HL-60 (cell line): ENCODE measurements at regions not wholly inside any gene's neighbourhood (a gene's known extent, or its start where the extent isn't known, plus 50 kb on each side); places are given as distances from the start of the nearest gene placed in this dataset.

Experiments used
- CTCF ChIP-seq: IDR thresholded peaks from one replicate; pipeline ENCODE4 v1.5.1; 2011; ENCODE audit warnings: low read length, control low read depth, inconsistent platforms; ENCODE audit not compliant: insufficient read depth
- GABPA ChIP-seq: IDR thresholded peaks from 2 replicates; pipeline ENCODE4 v1.6.1; 2012; ENCODE audit warnings: low read depth
- POLR2AphosphoS5 ChIP-seq: IDR thresholded peaks from 2 replicates; pipeline ENCODE4 v1.6.1; 2012; ENCODE audit warnings: low read depth
- SPI1 ChIP-seq: IDR thresholded peaks from 2 replicates; pipeline ENCODE4 v1.6.1; 2012; ENCODE audit warnings: low read depth, mild to moderate bottlenecking, borderline replicate concordance
- TF ChIP-seq, protein P1 (sequence below): IDR thresholded peaks from 2 replicates; pipeline ENCODE4 v1.6.1; 2012; ENCODE audit warnings: low read depth; ENCODE audit not compliant: insufficient replicate concordance

DNA sequence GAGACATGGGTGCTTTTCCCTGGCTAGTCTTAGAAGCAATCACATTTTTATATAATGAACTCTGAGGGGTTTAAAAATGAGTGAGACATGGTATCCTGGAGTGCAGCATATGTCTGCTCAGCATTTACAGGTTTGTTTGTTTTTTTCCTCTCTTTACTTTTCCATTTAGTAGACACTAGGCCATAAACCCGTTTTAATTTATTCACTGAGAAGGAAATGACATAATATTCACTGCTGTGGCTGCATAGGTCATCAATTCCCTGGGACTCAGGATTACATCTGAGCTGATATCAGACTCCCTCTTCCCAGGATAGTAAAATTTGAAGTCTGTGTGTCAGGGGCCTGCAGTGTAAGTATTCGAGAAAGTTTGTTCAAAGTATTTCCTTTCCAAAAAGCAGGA lies 178.9 kb upstream of the SPRY1 start:
- TF ChIP-seq CTCF: no peak
- TF ChIP-seq, protein P1, sequence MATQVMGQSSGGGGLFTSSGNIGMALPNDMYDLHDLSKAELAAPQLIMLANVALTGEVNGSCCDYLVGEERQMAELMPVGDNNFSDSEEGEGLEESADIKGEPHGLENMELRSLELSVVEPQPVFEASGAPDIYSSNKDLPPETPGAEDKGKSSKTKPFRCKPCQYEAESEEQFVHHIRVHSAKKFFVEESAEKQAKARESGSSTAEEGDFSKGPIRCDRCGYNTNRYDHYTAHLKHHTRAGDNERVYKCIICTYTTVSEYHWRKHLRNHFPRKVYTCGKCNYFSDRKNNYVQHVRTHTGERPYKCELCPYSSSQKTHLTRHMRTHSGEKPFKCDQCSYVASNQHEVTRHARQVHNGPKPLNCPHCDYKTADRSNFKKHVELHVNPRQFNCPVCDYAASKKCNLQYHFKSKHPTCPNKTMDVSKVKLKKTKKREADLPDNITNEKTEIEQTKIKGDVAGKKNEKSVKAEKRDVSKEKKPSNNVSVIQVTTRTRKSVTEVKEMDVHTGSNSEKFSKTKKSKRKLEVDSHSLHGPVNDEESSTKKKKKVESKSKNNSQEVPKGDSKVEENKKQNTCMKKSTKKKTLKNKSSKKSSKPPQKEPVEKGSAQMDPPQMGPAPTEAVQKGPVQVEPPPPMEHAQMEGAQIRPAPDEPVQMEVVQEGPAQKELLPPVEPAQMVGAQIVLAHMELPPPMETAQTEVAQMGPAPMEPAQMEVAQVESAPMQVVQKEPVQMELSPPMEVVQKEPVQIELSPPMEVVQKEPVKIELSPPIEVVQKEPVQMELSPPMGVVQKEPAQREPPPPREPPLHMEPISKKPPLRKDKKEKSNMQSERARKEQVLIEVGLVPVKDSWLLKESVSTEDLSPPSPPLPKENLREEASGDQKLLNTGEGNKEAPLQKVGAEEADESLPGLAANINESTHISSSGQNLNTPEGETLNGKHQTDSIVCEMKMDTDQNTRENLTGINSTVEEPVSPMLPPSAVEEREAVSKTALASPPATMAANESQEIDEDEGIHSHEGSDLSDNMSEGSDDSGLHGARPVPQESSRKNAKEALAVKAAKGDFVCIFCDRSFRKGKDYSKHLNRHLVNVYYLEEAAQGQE: no peak
- TF ChIP-seq POLR2AphosphoS5: no peak
- no peak for TF ChIP-seq GABPA
- TF ChIP-seq SPI1: no peak
